K562 (cell line): ENCODE measurements at regions not wholly inside any gene's neighbourhood (a gene's known extent, or its start where the extent isn't known, plus 50 kb on each side); places are given as distances from the start of the nearest gene placed in this dataset.

Experiments used
- ATAC-seq: fragments of 200-7000 bp; cut with Tn5 transposase; 3 replicates; pipeline ENCODE4 v1.9.1; 2020; ENCODE audit warnings: moderate library complexity
- BruUV-seq: library from RNA; stranded (reverse); fragments of 400-500 nt; replicated peaks from 2 replicates; lab custom pipeline; 2021; lab: Mats Ljungman, UMichigan
- CTCF ChIA-PET: fragments of 300-600 bp; formaldehyde crosslinking; extraction: SDS; loops from one replicate; lab custom pipeline; 2021; ENCODE audit warnings: low intra/inter-chr PET ratio; lab: Yijun Ruan, JAX
- POLR2A ChIA-PET: fragments of 300-600, 350-650 bp; sonication (Branson Sonifier 250); formaldehyde crosslinking; extraction: SDS; loops from one replicate; lab custom pipeline; 2021; ENCODE audit warnings: antibody characterized with exemption, inconsistent platforms; lab: Yijun Ruan, JAX
- DNase-seq, 4 experiments: peaks; one replicate each; pipeline versions ENCODE4 v3.0.0 to v3.0.0-alpha.2; 2011 to 2018; ENCODE audit warnings: low spot score in 3 of 4, mixed read lengths in 3 of 4; ENCODE audit errors: extremely low read depth in 1 of 4
- FAIRE-seq: peaks from 2 replicates; lab custom pipeline; 2011; peaks lifted over from hg19 to GRCh38; lab: Jason Lieb, UNC
- H2AFZ ChIP-seq: 2 replicates; pipeline ENCODE4 v1.6.0; 2011; ENCODE audit warnings: low read depth, low read length, control low read depth, inconsistent platforms
- H3K27ac ChIP-seq: fragments of 200-600 bp; 3 replicates; pipeline ENCODE4 v1.8.0; 2011; ENCODE audit warnings: low read depth, mild to moderate bottlenecking, control low read depth, inconsistent platforms, low read length, moderate library complexity, mixed read lengths; ENCODE audit errors: extremely low read depth
- H3K27me3 ChIP-seq, 2 experiments: fragments of 300-600 bp in 1 of 2; 2 replicates in 1 of 2; 3 replicates in 1 of 2; pipeline versions ENCODE4 v1.6.0 to v1.8.0; 2011; ENCODE audit warnings: inconsistent platforms in 2 of 2, low read length in 2 of 2, mild to moderate bottlenecking in 1 of 2, mixed read lengths in 1 of 2, moderate library complexity in 1 of 2; ENCODE audit not compliant: control insufficient read depth in 2 of 2, insufficient read depth in 2 of 2
- H3K36me3 ChIP-seq: fragments of 300-600 bp; 3 replicates; pipeline ENCODE4 v1.8.0; 2011; ENCODE audit warnings: mild to moderate bottlenecking, low read length, inconsistent platforms; ENCODE audit not compliant: control insufficient read depth, insufficient read depth
- H3K4me1 ChIP-seq, 2 experiments: fragments of 200-600 bp in 1 of 2; replicated peaks in 1 of 2; 2 replicates in 1 of 2; 3 replicates in 1 of 2; pipeline versions ENCODE4 v1.5.1 to v1.8.0; 2011; ENCODE audit warnings: inconsistent platforms in 2 of 2, low read length in 2 of 2, mild to moderate bottlenecking in 1 of 2, mixed read lengths in 1 of 2, moderate library complexity in 1 of 2; ENCODE audit not compliant: control insufficient read depth in 2 of 2, insufficient read depth in 2 of 2
- H3K4me2 ChIP-seq: 2 replicates; pipeline ENCODE4 v1.6.1; 2011; ENCODE audit warnings: low read length, control low read depth, inconsistent platforms, mixed read lengths; ENCODE audit not compliant: insufficient read depth
- H3K4me3 ChIP-seq: fragments of 200-600 bp; sonication (generic), shearing (Covaris generic); 2 replicates; pipeline ENCODE4 v1.5.1; 2016; ENCODE audit warnings: control low read depth, inconsistent platforms
- H3K79me2 ChIP-seq: fragments of 200-600 bp; 3 replicates; pipeline ENCODE4 v1.8.0; 2011; ENCODE audit warnings: low read length, inconsistent platforms; ENCODE audit not compliant: control insufficient read depth, insufficient read depth
- H3K9ac ChIP-seq, 2 experiments: 2 replicates each; pipeline versions ENCODE4 v1.6.0 to v1.6.1; 2011; ENCODE audit warnings: low read depth in 2 of 2, low read length in 2 of 2, control low read depth in 1 of 2, inconsistent platforms in 1 of 2, mild to moderate bottlenecking in 1 of 2, mixed read lengths in 1 of 2; ENCODE audit not compliant: insufficient read depth in 1 of 2
- H3K9me1 ChIP-seq: one replicate; pipeline ENCODE4 v1.6.0; 2011; ENCODE audit warnings: inconsistent platforms, mild to moderate bottlenecking, low read length, moderate library complexity; ENCODE audit not compliant: control insufficient read depth, insufficient read depth
- H3K9me3 ChIP-seq: replicated peaks from 2 replicates; pipeline ENCODE4 v1.5.1; 2011; ENCODE audit warnings: low read depth, low read length, inconsistent platforms; ENCODE audit not compliant: control insufficient read depth, insufficient read depth
- H4K20me1 ChIP-seq: replicated peaks from 2 replicates; pipeline ENCODE4 v1.6.1; 2011; ENCODE audit warnings: low read length, inconsistent platforms, mixed read lengths; ENCODE audit not compliant: control insufficient read depth, insufficient read depth
- ARID4B ChIP-seq: sonication (generic); formaldehyde crosslinking; IDR thresholded peaks from 2 replicates; pipeline ENCODE4 v1.8.0; 2022; ENCODE audit warnings: mild to moderate bottlenecking, missing genetic modification reagents
- KDM2B ChIP-seq: fragments of 250-450 bp; sonication (Bioruptor Pico); IDR thresholded peaks from 2 replicates; pipeline ENCODE4 v1.8.0; 2021; ENCODE audit warnings: mild to moderate bottlenecking, moderate library complexity
- KLF16 ChIP-seq: IDR thresholded peaks from 2 replicates; pipeline ENCODE4 v1.6.1; 2016; ENCODE audit warnings: antibody characterized with exemption
- MTA2 ChIP-seq: fragments of 450-650 bp; IDR thresholded peaks from 2 replicates; pipeline ENCODE4 v1.6.1; 2016; ENCODE audit warnings: low read depth
- MTA3 ChIP-seq: fragments of 450-650 bp; formaldehyde crosslinking; IDR thresholded peaks from 2 replicates; pipeline ENCODE4 v1.6.1; 2017; ENCODE audit warnings: mild to moderate bottlenecking, borderline replicate concordance
- NFYB ChIP-seq: IDR thresholded peaks from 2 replicates; pipeline ENCODE4 v1.6.1; 2011; ENCODE audit warnings: mild to moderate bottlenecking, moderate library complexity; ENCODE audit not compliant: insufficient read length; ENCODE audit errors: extremely low read depth
- NR4A1 ChIP-seq, 2 experiments: fragments of 250-450 bp in 1 of 2; fragments of 450-650 bp in 1 of 2; sonication (Bioruptor Pico) in 1 of 2; IDR thresholded peaks; 2 replicates each; pipeline versions ENCODE4 v1.4.0 to v1.6.1; 2016 to 2020; ENCODE audit warnings: mild to moderate bottlenecking in 2 of 2, missing compliant biosample characterization in 1 of 2, missing genetic modification characterization in 1 of 2, moderate library complexity in 1 of 2
- PHF20 ChIP-seq: fragments of 450-650 bp; IDR thresholded peaks from 2 replicates; pipeline ENCODE4 v1.6.1; 2018; ENCODE audit not compliant: partially characterized antibody
- PHTF2 ChIP-seq: fragments of 250-450 bp; sonication (Bioruptor Pico); IDR thresholded peaks from 2 replicates; pipeline ENCODE4 v1.5.0; 2021; ENCODE audit warnings: mild to moderate bottlenecking
- PKNOX1 ChIP-seq: fragments of 450-650 bp; IDR thresholded peaks from 2 replicates; pipeline ENCODE4 v1.6.1; 2016
- ZBTB17 ChIP-seq: fragments of 450-650 bp; formaldehyde crosslinking; IDR thresholded peaks from 2 replicates; pipeline ENCODE4 v1.4.0; 2020; ENCODE audit warnings: mild to moderate bottlenecking
- ZNF12 ChIP-seq: sonication (generic); formaldehyde crosslinking; IDR thresholded peaks from 2 replicates; pipeline ENCODE4 v1.4.0; 2020; ENCODE audit warnings: mild to moderate bottlenecking, missing genetic modification reagents
- ZNF143 ChIP-seq: sonication (generic); formaldehyde crosslinking; IDR thresholded peaks from 2 replicates; pipeline ENCODE4 v1.9.0; 2022; ENCODE audit warnings: mild to moderate bottlenecking, missing genetic modification reagents
- ZNF280A ChIP-seq: fragments of 450-650 bp; IDR thresholded peaks from 2 replicates; pipeline ENCODE4 v1.6.1; 2018; ENCODE audit warnings: mild to moderate bottlenecking, low read depth; ENCODE audit not compliant: partially characterized antibody
- ZNF431 ChIP-seq: sonication (generic); formaldehyde crosslinking; IDR thresholded peaks from 2 replicates; pipeline ENCODE4 v1.8.0; 2022; ENCODE audit warnings: mild to moderate bottlenecking, missing genetic modification reagents
- ZNF511 ChIP-seq: sonication (generic); formaldehyde crosslinking; IDR thresholded peaks from 2 replicates; pipeline ENCODE4 v1.8.0; 2022; ENCODE audit warnings: mild to moderate bottlenecking, missing genetic modification reagents
- WGBS: fragments of 100-300 bp; shearing (Covaris generic); methylation state at CpG from one replicate; pipeline ENCODE4 v1.1.6; 2016; ENCODE audit warnings: low coverage, mixed read lengths; ENCODE audit not compliant: insufficient coverage; ENCODE audit errors: missing lambda C conversion rate; 5-methylcytosine and 5-hydroxymethylcytosine counted together
- in situ Hi-C: fragments of 300-500 bp; cut with MboI; formaldehyde crosslinking; loops from 4 replicates; pipeline ENCODE4 v1.15.0; 2018; ENCODE audit warnings: inconsistent platforms, mixed read lengths
- intact Hi-C: fragments of 100-400 bp; cut with micrococcal nuclease; formaldehyde crosslinking; loops from 2 replicates; pipeline ENCODE4 v1.14.2; 2022

GRCh38 chr4:3667258-3667657, 98.9 kb upstream of the ADRA2C start:
- POLR2A ChIA-PET, result interaction anchor here (0.7 kb wide), 1 partner anchor 65 kb away, joined by 3 read pairs; no protein-coding TSS in a partner anchor
- Histone ChIP-seq H2AFZ (no peak overlapping the region), H3K9me1 (no peaks in the 10 kb centered on the region), H3K79me2 (no peaks in the 10 kb centered on the region), H3K9ac (no peak overlapping the region), H3K4me2 (no peak overlapping the region), H3K27ac (no peak overlapping the region), H4K20me1 (peaks cover 8% of the 10 kb centered on the region; the same call in 1 of the 2 replicates), H3K4me1 (no peaks in the 10 kb centered on the region), H3K9me3 (no peaks in the 10 kb centered on the region), H3K27me3 (peaks cover 19 to 70% of the 10 kb centered on the region in 2 experiments), H3K36me3 (no peaks in the 10 kb centered on the region), H3K4me3 (no peak overlapping the region)
- FAIRE-seq (no peak), ATAC-seq (no peak), DNase-seq (no peak)
- in situ Hi-C loops (no loop called here), intact Hi-C loops (no loop called here)
- 0% methylated on average over 7 of the region's 7 CpGs for WGBS
- CTCF ChIA-PET, result no interaction called here
- BruUV-seq, result no TSS peak
- TF ChIP-seq ZNF12 (no peak), MTA2 (no peak), ARID4B (CRISPR knock-in tag) (no peak), ZNF511 (CRISPR knock-in tag) (no peak), ZNF280A (no peak), NR4A1 (CRISPR knock-in tag; IDR thresholded peaks at IDR 0.05) (no peak), NR4A1 (tag; IDR thresholded peaks at IDR 0.05) (no peak), NFYB (no peak), PKNOX1 (no peak), ZBTB17 (no peak), MTA3 (no peak), KLF16 (no peak), ZNF431 (CRISPR knock-in tag) (no peak), PHTF2 (CRISPR knock-in tag) (no peak), ZNF143 (no peak), PHF20 (no peak), KDM2B (CRISPR knock-in tag) (no peak)
